Ecto neural progenitor cell (in vitro differentiated cells): ENCODE measurements at regions not wholly inside any gene's neighbourhood (a gene's known extent, or its start where the extent isn't known, plus 50 kb on each side); places are given as distances from the start of the nearest gene placed in this dataset.

Experiments used
- DNase-seq: peaks from one replicate; pipeline ENCODE4 v3.0.0-alpha.2; 2018; ENCODE audit warnings: low spot score

DNA sequence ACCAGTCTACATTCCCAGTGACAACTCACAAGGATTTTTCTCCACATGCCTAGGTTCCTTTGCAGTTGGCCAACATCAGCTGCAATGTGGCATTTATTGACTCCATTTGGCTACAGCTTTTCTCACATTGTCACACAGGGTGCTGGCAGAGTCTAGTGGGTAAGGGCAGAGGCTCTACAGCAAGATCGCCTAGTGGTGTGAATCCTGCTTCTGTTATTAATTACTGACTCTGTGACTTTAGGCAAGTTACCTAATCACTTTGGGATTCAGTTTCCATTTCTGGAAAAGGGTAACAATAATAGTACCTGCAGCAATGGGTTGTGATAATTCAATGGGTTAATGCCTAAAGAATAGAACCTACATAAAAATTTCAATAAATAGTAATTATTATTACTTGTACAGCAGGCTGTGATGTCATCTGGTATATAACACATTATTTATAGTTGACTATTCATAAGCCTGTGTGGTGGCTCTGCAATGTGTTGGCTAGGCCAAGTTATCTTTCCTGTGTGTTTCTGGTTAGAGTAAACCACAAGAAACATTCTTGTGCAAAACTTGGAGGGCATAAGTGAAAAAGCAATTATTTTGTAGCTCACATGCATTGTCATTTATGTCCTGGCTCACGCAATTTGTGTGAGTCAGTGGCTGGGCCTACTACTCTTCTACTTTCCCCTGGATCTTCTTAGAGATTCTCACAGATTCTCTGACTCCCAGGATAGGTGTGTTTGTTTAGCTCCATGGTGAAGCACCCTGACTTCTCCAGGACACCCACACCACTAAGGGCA lies 59.5 kb downstream of the PTGS2 start:
- DNase-seq: no peak

DNA sequence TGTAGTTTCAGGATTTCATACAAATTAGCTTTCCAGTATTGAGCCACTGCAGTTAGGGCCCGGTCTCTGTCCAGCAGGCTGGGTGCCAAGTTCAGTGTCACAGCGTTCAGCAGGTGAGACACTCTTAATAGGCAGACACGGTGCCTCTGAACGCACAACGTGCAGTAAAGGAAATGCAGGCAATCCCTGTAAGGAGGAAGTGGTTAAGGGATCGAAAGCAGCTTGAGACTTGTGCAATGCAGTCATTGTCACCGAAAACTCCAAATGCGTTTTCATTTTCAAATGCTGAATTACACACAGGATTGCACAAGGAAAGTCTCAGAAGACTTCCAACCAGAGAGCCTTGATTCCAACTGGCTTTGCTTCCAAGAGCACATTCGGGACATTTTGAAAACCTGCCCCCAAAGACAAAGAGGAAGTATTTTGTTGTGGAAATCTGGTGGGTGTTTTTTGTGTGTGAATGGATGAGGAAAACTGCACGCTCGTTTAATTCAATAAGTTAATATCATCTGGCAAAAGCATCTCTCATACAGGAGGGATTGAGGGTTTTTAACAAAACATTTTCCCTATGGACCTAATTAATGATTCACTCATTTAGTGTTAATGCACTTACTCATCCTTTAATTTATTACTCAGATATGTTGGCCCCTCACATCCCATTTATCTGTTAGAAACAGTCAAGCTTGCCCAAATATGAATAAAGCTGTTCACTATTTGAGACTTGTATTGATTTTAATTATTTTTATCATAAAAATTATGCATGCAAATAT lies 61.6 kb downstream of the PTGS2 start:
- DNase-seq: no peak

DNA sequence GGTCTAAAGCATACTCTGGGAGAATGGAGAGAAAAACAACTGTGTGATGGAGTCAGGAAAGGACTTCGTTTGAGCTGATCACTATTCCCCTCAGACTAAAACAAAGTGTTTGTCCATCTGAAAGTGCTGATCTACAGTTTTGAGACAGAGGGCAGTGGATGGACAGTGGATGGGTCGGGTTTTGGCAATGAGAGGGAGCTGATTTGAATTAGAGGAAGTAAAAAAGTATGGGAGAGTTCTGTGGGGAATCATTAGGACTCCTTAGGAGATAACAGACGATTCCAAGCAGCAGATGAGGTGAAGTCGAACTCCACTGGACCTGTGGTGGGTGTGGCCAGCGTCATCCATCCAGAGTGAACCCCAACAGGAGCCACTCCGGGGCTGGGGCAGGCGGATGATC lies 62.3 kb downstream of the PTGS2 start:
- DNase-seq: no peak

DNA sequence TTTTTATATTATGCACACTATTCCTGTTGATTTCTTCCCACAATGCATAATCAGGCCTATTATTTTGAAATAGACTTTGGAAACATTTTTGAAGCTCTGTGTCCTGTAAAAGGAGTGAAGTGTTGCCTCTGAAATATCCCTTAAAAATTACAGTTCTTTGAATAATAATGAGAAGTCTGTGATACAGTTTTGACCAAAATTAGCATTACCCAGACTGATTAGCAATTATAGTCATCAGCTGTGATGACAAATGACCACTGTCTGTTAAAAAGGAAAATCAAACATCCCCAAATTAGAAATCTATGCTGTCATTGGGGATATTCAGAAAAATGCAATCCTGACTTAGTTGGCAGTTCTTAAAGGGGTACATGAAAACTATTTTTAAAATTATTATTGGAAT lies 63.7 kb downstream of the PTGS2 start:
- no peak for DNase-seq

DNA sequence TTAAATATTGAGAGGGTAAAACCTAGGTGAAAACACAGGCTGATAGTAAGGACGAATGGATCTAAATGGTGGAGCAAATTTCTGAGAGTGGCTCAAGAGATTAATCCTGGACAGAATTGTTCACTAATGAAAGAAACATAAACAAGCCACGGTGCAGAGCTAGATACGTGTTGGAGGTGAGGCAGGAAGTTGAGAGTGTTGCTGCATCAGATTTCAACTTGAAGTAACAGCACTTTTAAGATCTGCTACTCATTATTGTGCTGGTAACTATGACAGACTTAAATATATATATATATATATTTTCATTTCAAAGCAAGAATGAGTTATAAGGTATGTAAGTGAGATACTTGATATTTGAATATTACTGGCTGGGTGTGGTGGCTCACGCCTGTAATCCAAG lies 64.9 kb downstream of the PTGS2 start:
- DNase-seq: no peak

DNA sequence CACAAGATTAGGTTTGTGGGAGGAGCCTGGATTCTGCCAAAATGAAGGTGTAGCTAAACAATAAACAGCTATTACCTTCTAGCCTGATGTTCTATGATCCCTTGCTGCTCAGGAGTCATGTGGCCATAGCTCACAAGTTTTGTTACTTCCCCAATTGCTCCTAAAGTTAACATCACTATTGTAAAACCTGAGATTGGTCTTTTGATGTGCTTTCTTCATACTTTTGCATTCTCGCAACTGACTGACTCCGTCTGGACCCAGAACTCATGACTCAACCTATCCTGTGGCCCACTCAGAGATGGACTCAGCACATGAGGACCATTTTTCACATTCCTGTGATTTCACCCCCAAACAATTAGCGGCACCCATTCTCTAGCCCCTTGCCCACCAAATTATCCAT lies 69.1 kb downstream of the PTGS2 start:
- no peak for DNase-seq

DNA sequence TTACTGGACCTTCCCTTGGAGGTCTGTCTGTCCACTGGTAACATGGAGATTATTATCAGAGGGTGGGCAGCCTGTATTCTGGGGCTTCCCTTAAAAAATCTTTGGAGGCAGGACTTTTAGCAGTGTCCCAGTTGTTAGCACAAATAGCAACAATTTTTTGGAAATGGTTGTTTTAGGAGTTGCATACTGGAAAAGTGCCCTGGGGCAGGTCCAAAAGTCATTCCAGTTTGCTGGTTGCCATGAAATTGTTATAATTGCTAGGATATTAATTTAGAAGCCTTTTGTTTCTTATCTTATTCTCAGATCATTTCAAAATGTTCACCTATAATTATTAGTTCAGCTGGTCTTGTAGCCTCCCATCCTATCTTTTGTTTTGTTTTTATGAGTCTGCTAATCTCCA lies 71.0 kb downstream of the PTGS2 start:
- no peak for DNase-seq

DNA sequence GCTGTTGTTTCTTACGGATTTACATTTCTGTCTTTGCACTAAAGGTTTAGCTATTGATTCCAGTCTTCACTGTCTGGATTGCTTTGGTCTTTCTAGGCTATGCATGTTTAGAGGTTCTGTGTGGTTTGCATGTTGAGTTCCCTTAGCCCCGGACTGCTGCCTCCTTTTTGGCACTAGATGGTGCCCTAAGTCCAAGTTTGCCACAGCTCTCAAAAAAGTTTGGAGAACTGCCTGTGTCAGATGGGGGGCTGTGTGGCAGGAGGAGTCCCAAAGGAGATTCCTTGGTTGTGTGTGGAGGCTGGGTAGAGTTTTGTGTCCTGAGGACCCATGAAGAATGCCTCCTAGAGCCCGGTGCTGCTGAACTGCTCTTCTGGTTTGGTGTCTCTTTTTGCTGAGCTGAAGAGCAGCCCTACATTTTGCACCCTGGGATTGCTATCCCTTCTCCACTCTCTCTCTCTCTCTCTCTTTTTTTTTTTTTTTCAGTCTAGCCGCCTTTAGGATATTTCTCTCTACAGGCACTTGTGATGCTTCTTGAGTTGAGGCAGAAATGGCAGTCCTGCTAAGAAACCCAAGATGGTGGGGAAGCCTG lies 74.4 kb downstream of the PTGS2 start:
- DNase-seq: peak; percentile 59

DNA sequence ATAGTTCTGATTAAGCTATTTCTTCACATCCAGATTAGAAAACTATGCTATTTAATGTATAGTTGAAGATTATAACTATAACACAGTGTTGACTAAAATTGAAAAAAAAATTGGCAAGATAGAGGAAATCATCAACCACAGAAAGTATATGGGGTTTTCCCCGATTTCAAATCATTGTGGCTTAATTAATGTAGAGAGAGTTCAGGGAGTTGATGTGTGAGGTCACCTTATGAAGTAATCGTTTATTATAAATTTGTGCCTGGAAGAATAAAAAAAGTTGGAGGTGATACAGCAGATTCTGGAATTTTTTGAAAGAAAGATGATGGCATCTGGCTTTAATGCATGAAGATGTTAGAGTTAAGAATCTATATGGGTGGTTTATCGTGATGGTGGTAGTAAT lies 84.3 kb downstream of the PTGS2 start:
- no peak for DNase-seq

DNA sequence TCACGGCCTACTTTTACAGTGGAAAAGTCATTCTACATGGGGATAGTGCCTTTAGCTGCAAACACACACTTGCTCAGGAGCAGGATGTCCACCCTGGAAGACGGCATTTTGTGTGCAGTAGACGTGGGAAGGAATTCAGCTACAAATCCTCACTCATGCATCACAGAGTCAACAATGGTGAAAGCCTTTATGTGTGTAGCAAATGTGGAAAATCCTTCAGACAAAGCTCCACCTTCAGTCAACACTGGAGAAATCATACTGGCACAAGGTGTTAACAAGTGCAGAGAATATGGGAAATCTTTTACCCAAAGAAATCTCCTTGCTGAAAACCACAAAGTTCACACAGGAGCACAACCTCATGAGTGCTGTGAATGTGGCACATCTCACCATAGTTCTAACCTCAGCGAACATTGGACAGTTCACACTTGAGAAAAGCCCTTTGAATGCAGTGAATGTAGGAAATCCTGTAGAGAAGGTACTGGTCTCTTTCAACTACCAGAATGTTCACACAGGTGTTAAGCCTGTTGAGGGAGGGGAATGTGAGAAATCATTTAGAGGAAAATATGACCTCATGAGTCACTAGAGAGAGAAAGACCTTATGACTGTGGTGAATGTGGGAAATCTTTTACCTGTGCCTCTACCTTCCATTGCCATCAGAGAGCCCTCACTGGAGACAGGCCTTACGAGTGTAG lies 101.8 kb downstream of the PTGS2 start:
- no peak for DNase-seq

DNA sequence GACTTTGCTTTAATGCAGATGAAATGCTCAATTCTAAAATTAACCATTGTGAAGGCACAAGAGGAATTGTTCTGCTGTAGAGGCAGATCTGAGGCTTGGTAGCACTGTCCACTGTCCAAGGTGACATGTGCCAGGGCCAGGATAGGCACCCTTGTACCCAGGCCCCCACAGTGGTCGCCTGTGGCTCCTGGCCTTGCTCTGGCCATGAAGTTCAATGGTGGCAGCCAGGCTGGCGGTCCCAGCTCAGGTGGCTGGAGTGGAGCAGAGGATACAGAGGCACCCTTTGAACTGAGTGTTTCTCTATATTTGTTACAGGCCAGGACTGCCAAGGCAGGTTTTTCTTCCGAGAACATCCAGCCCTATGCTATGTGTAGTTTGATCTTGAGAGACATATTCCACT lies 102.6 kb downstream of the PTGS2 start:
- DNase-seq: no peak

DNA sequence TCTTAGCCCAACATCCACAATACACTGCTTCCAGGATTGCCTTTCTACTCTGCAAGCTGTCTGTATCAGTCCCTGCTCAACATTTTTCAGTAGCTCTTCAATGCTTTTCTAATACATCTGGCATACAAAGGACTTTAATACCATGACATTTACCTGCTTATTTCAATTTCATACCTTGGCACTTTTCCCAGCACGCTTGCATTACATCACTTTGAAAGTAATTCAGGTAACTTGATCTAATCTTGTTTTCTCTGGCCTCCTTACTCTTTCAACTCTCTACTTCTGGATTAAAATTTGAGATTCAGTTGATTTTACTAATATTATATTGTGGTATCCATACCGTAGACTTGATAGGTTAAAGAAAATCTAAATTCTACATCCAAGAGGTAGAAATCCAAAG lies 103.0 kb downstream of the PTGS2 start:
- no peak for DNase-seq

DNA sequence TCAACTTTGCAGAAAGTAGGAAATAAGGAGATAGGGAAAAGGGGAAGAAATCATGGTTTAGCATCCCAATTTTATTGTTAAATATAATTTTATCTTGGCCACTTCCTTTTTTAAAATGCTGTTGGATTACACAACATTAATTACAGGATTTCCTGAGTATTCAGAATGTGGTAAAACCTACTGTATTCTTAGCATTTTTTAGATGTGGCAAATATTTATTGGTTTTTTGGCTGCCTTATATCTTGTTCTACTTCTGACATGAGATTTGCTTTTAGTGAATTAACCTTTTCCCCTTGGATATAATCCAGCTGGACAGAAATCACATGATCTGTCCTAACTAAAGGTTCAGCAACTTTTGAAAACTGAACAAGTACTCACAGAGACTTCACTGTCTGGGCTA lies 104.9 kb downstream of the PTGS2 start:
- DNase-seq: no peak

DNA sequence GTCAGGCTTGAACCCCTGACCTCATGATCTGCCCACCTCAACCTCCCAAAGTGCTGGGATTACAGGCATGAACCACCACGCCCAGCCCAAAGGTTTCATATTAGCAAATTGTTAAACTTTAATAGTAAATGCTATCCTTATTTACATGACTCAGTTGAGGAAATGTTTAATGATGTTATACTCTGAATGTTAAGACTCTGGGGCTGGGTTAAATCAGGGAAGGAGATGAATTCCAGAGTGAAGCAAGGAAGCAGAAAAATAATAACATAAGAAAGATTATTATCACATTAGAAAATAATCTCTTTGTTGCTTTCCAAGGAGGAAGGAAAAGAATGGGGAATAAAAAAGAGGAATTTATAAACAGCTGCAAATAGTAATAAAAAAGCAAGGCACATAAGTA lies 105.3 kb downstream of the PTGS2 start:
- no peak for DNase-seq

DNA sequence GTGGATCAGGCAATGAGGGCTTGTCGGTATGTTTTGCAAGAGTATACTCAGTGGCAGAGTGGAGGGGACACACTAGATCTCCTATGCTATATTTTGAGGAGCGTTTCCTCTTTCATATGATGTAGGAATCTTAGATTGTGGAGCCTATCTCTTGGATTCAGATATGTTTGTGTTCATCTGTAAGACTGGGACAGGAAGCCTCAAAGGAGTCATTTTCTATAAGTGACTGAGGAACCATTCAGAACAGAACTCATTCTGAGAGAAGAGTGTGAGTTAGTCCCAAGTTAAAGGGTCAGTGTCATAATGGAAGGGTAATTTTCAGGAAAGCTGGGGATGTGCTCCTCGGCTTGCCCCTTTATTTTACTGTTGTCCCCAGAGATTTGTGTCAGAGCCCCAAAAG lies 107.7 kb downstream of the PTGS2 start:
- DNase-seq: no peak

DNA sequence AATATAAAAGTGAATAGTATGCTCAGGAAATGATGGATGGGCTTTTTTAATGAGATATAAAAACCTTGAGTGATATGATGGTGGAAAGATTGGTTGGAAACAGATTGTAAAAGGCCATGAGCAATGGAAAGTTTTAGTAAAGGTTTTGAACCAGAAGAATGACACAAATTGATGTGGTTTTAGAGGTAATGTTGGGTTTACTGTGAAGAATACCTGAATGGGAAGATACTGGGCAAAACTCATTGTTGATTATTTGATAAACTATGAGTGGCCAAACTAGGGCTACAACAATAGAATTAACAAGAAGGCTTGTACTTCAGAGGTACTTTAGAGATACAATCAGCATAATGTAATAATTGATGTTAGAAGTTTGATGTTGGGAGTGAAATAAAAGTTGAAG lies 108.5 kb downstream of the PTGS2 start:
- DNase-seq: no peak

DNA sequence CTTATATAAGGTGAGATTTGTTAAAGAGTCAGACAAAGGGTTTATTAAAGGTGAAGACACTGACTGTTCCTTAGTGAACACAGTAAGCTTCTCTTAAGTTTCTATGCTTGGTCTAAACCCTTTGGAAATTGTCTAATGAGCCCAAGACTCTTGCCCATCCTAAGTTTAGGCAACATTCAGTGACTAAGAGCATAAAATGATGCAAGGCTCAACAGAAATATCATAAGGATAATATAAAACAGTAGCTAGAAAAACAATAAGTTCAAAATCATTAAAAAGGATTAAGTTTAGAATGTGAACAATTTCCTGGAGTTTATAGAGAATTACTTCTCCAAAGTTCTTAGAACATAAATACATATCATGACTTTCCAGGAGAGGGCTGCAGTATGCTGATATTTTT lies 108.9 kb upstream of the PDC start:
- DNase-seq: no peak

DNA sequence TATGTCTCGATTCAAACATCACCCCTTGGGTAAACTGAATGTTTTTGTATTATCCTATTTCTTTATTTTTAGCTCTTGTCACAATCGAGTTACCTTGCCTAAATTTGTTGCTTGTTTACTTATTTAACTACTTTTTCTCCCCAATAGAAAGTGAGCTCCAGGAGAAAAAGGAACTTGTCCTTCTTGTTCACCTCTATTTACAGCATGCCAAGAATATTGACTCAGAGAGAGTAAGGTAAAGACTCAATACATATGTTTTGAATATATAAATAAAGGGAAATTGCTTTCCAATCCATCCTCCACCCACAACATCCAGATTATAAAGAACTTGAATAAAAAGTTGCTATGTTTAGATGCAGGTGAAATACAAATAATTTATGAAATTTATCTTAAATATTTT lies 107.3 kb upstream of the PDC start:
- DNase-seq: no peak

DNA sequence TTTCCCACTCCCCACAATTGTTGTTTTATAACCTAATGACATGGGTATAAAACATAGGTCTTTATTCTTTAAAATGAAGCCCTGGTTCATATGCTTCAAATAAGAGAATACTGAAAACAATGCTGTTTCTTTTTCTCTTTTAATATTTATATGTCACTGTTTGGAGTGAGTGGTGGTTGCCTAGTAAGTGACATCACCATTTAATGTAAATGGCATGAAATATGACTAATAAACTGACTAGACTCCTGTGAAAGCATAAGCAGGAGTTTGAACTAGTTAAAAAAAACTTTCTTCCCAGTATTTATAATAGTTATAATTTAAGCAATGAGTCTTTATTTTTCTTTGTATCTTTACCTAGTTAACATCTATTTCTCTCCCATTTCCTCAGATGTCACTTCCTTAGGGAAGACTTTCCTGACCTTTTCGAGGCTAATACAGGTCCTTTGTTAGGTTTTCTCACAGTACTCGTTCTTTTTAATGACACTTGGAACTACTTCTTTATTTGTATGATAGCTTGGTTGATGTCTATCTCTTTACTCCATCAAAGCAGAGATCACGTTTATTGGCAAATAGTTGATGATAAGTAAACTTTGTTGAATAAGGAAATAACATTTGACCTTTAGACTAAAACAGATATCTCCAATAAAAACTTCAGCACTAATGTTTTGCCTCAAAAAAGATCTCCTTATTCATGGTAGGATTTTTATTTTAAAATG lies 105.4 kb upstream of the PDC start:
- no peak for DNase-seq

DNA sequence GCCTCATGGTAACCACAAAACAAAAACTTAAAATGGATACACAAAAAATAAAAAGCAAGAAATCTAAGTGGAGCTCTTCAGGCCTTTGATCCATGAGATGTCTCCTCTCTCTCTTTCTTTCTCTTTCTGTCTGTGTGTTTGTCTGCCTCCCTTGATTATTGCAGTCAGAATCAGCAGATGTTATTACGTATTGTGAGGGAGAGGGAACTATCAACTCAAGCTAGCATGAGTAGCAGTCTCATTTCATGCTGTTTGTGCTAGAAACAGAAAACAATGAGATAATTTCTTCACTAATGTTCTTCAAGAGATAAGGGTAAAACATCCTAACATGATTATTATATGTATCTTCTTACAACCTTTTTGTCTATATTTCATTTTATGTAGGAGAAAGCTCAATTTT lies 103.7 kb upstream of the PDC start:
- no peak for DNase-seq

DNA sequence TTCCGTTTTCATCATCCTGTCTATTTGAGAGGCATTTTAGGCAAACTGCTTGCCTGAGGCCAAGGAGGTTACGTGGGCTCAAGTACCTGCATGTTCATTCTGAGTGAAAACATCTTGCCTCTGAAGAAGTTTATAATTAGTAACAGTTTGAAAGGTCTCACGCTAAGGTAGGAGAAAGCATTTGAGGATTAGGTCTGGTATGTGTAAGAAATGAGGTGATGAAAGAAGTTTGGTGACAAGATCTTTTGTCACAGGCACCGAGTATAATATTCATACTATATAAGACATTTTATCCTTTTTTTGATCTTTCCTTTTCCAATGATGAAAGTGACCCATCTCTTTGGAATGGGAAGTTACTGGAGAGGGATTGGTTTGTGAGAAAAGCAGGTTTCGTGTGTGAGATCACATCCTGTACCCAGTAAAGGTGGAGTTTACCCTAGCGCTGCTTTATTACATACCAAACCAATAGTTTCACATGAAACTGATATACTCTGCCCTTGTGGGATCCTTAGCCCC lies 98.7 kb upstream of the PDC start:
- no peak for DNase-seq
